CD4-positive, CD25-positive, alpha-beta regulatory T cell (primary cell): ENCODE measurements at regions not wholly inside any gene's neighbourhood (a gene's known extent, or its start where the extent isn't known, plus 50 kb on each side); places are given as distances from the start of the nearest gene placed in this dataset.

Experiments used
- ATAC-seq, 2 donors: fragments of 150-1000 bp; cut with Tn5 transposase; one replicate each; pipeline ENCODE4 v1.10.0; 2021; ENCODE audit warnings: low read depth in 2 of 2, moderate number of reproducible peaks in 2 of 2, moderate library complexity in 1 of 2
- DNase-seq, 3 donors: peaks; one replicate each; pipeline versions ENCODE4 v3.0.0 to v3.0.0-alpha.2; 2012 to 2022; ENCODE audit warnings: mixed read lengths in 1 of 3
- H3K27ac ChIP-seq: one replicate; pipeline ENCODE4 v1.7.0; 2013; ENCODE audit warnings: mild to moderate bottlenecking, low read length; ENCODE audit not compliant: insufficient read depth, poor library complexity, severe bottlenecking
- H3K27me3 ChIP-seq: one replicate; pipeline ENCODE4 v1.7.0; 2013; ENCODE audit warnings: low read length; ENCODE audit not compliant: control insufficient read depth, insufficient read depth
- H3K36me3 ChIP-seq: one replicate; pipeline ENCODE4 v1.7.0; 2013; ENCODE audit warnings: mild to moderate bottlenecking, low read length, moderate library complexity; ENCODE audit not compliant: control insufficient read depth, insufficient read depth
- H3K4me1 ChIP-seq: 2 replicates; pipeline ENCODE4 v1.7.0; 2013; ENCODE audit warnings: mild to moderate bottlenecking, low read length; ENCODE audit not compliant: insufficient read depth, control insufficient read depth, poor library complexity, severe bottlenecking
- H3K4me3 ChIP-seq: one replicate; pipeline ENCODE4 v1.7.0; 2013; ENCODE audit warnings: low read depth, mild to moderate bottlenecking, low read length, moderate library complexity
- H3K9me3 ChIP-seq, 2 experiments: 1 replicate in 1 of 2; 2 replicates in 1 of 2; pipeline ENCODE4 v1.7.0; 2013; ENCODE audit warnings: low read length in 2 of 2, mild to moderate bottlenecking in 1 of 2, moderate library complexity in 1 of 2; ENCODE audit not compliant: control insufficient read depth in 2 of 2
- H3K27ac Mint-ChIP-seq, 3 donors: one replicate each; pipeline ENCODE4 v1.8.0; 2020 to 2022; ENCODE audit warnings: mild to moderate bottlenecking in 3 of 3, mixed read lengths in 3 of 3, moderate library complexity in 2 of 3
- H3K27me3 Mint-ChIP-seq: one replicate; pipeline ENCODE4 v1.8.0; 2022; ENCODE audit warnings: mild to moderate bottlenecking, mixed read lengths
- H3K36me3 Mint-ChIP-seq: one replicate; pipeline ENCODE4 v1.8.0; 2020; ENCODE audit warnings: mixed read lengths
- H3K4me1 Mint-ChIP-seq, 4 donors: one replicate each; pipeline ENCODE4 v1.8.0; 2020 to 2022; ENCODE audit warnings: mixed read lengths in 4 of 4, mild to moderate bottlenecking in 1 of 4
- H3K4me3 Mint-ChIP-seq, 4 donors: one replicate each; pipeline ENCODE4 v1.8.0; 2020 to 2022; ENCODE audit warnings: mild to moderate bottlenecking in 4 of 4, mixed read lengths in 4 of 4, moderate library complexity in 3 of 4
- H3K9me3 Mint-ChIP-seq, 7 donors: one replicate each; pipeline ENCODE4 v1.8.0; 2020 to 2022; ENCODE audit warnings: mixed read lengths in 7 of 7, mild to moderate bottlenecking in 3 of 7, moderate library complexity in 2 of 7

- ATAC-seq (no peak), DNase-seq (no peak)
- Mint-ChIP-seq H3K4me1 (no peaks in the 10 kb centered on the region), H3K4me3 (no peak overlapping the region), H3K27ac (no peak overlapping the region), H3K9me3 (no peaks in the 10 kb centered on the region), H3K27me3 (no peaks in the 10 kb centered on the region), H3K36me3 (no peaks in the 10 kb centered on the region)
- H3K36me3 ChIP-seq = no peaks in the 10 kb centered on the region
- H3K27me3 ChIP-seq = no peaks in the 10 kb centered on the region
- H3K27ac ChIP-seq = no peak overlapping the region
- H3K9me3 ChIP-seq = no peaks in the 10 kb centered on the region
- H3K4me1 ChIP-seq = no peaks in the 10 kb centered on the region
- H3K4me3 ChIP-seq = no peak overlapping the region
Measured at GRCh38 chr13:111622051-111622531, 301.6 kb downstream of the TEX29 start.

GRCh38 chr13:111623208-111623607, 302.8 kb downstream of the TEX29 start:
- no peak overlapping the region for H3K4me3 ChIP-seq
- no peaks in the 10 kb centered on the region for H3K4me1 ChIP-seq
- Mint-ChIP-seq H3K9me3 (no peaks in the 10 kb centered on the region), H3K27ac (no peak overlapping the region), H3K4me1 (no peaks in the 10 kb centered on the region), H3K36me3 (no peaks in the 10 kb centered on the region), H3K4me3 (no peak overlapping the region), H3K27me3 (no peaks in the 10 kb centered on the region)
- no peak overlapping the region for H3K27ac ChIP-seq
- H3K36me3 ChIP-seq = no peaks in the 10 kb centered on the region
- DNase-seq = no peak
- no peak for ATAC-seq
- no peaks in the 10 kb centered on the region for H3K27me3 ChIP-seq
- no peaks in the 10 kb centered on the region for H3K9me3 ChIP-seq

- ATAC-seq = no peak
- Mint-ChIP-seq H3K27ac (no peak overlapping the region), H3K36me3 (no peaks in the 10 kb centered on the region), H3K27me3 (no peaks in the 10 kb centered on the region), H3K4me3 (no peak overlapping the region), H3K4me1 (no peaks in the 10 kb centered on the region), H3K9me3 (no peaks in the 10 kb centered on the region)
- Histone ChIP-seq H3K27ac (no peak overlapping the region), H3K36me3 (no peaks in the 10 kb centered on the region), H3K4me3 (no peak overlapping the region), H3K4me1 (no peaks in the 10 kb centered on the region), H3K27me3 (no peaks in the 10 kb centered on the region), H3K9me3 (no peaks in the 10 kb centered on the region)
- no peak for DNase-seq
Measured at GRCh38 chr13:111623743-111624505, 303.5 kb downstream of the TEX29 start.

GRCh38 chr13:111625526-111626315, 305.3 kb downstream of the TEX29 start:
- H3K27ac Mint-ChIP-seq = no peak overlapping the region
- H3K9me3 Mint-ChIP-seq = peaks cover 0 to 2% (median 0%) of the 10 kb centered on the region in 7 donors
- H3K4me3 ChIP-seq = no peak overlapping the region
- ATAC-seq (no peak), DNase-seq (no peak)
- no peaks in the 10 kb centered on the region for H3K9me3 ChIP-seq
- H3K4me1 Mint-ChIP-seq = no peaks in the 10 kb centered on the region
- H3K4me1 ChIP-seq = no peaks in the 10 kb centered on the region
- H3K36me3 Mint-ChIP-seq = no peaks in the 10 kb centered on the region
- no peaks in the 10 kb centered on the region for H3K36me3 ChIP-seq
- no peaks in the 10 kb centered on the region for H3K27me3 ChIP-seq
- H3K27me3 Mint-ChIP-seq = no peaks in the 10 kb centered on the region
- no peak overlapping the region for H3K27ac ChIP-seq
- no peak overlapping the region for H3K4me3 Mint-ChIP-seq

- H3K36me3 ChIP-seq = no peaks in the 10 kb centered on the region
- no peaks in the 10 kb centered on the region for H3K4me1 Mint-ChIP-seq
- ATAC-seq = no peak
- no peaks in the 10 kb centered on the region for H3K27me3 Mint-ChIP-seq
- no peaks in the 10 kb centered on the region for H3K27me3 ChIP-seq
- no peak overlapping the region for H3K27ac ChIP-seq
- H3K36me3 Mint-ChIP-seq = no peaks in the 10 kb centered on the region
- no peak for DNase-seq
- no peak overlapping the region for H3K4me3 Mint-ChIP-seq
- peaks cover 0 to 2% (median 0%) of the 10 kb centered on the region in 7 donors for H3K9me3 Mint-ChIP-seq
- H3K9me3 ChIP-seq = no peaks in the 10 kb centered on the region
- H3K27ac Mint-ChIP-seq = no peak overlapping the region
- H3K4me3 ChIP-seq = no peak overlapping the region
- no peaks in the 10 kb centered on the region for H3K4me1 ChIP-seq
Measured at GRCh38 chr13:111626371-111627305, 306.2 kb downstream of the TEX29 start.

- DNase-seq = no peak
- no peak overlapping the region for H3K4me3 ChIP-seq
- H3K27ac Mint-ChIP-seq = peak overlapping the region in 1 of 3 donors; percentile 46
- H3K4me1 Mint-ChIP-seq = no peaks in the 10 kb centered on the region
- no peak for ATAC-seq
- no peaks in the 10 kb centered on the region for H3K27me3 ChIP-seq
- no peaks in the 10 kb centered on the region for H3K9me3 ChIP-seq
- H3K4me3 Mint-ChIP-seq = no peak overlapping the region
- no peaks in the 10 kb centered on the region for H3K4me1 ChIP-seq
- no peaks in the 10 kb centered on the region for H3K36me3 ChIP-seq
- no peaks in the 10 kb centered on the region for H3K36me3 Mint-ChIP-seq
- H3K27ac ChIP-seq = no peak overlapping the region
- no peaks in the 10 kb centered on the region for H3K27me3 Mint-ChIP-seq
- H3K9me3 Mint-ChIP-seq = peaks cover 0 to 3% (median 0%) of the 10 kb centered on the region in 7 donors
Measured at GRCh38 chr13:111627596-111627995, 307.2 kb downstream of the TEX29 start.

GRCh38 chr13:111629016-111629415, 308.6 kb downstream of the TEX29 start:
- no peaks in the 10 kb centered on the region for H3K4me1 ChIP-seq
- DNase-seq = no peak
- Mint-ChIP-seq H3K36me3 (no peaks in the 10 kb centered on the region), H3K9me3 (peaks cover 0 to 3% (median 0%) of the 10 kb centered on the region in 7 donors), H3K4me1 (no peaks in the 10 kb centered on the region), H3K27me3 (no peaks in the 10 kb centered on the region), H3K27ac (no peak overlapping the region), H3K4me3 (no peak overlapping the region)
- no peak for ATAC-seq
- no peak overlapping the region for H3K4me3 ChIP-seq
- no peaks in the 10 kb centered on the region for H3K27me3 ChIP-seq
- no peaks in the 10 kb centered on the region for H3K36me3 ChIP-seq
- no peak overlapping the region for H3K27ac ChIP-seq
- no peaks in the 10 kb centered on the region for H3K9me3 ChIP-seq
